ENCODE measurements at regions not wholly inside any gene's neighbourhood (a gene's known extent, or its start where the extent isn't known, plus 50 kb on each side); places are given as distances from the start of the nearest gene placed in this dataset.

GRCh38 chr16:63131503-63131902 is 1095.3 kb upstream of the CDH8 start:
- no peak for TF ChIP-seq EZH2 (IDR thresholded peaks at IDR 0.05)
- TF ChIP-seq POLR2AphosphoS5 (IDR thresholded peaks at IDR 0.05; ENCODE audit: borderline replicate concordance, low read depth, low read length): no peak

Measured in SK-N-MC (cell line).